ENCODE measurements at regions not wholly inside any gene's neighbourhood (a gene's known extent, or its start where the extent isn't known, plus 50 kb on each side); places are given as distances from the start of the nearest gene placed in this dataset.

- no peak for DNase-seq
Measured at GRCh38 chr11:127461241-127462064, 460.9 kb upstream of the KIRREL3 start.

GRCh38 chr11:127458561-127458960, 458.0 kb upstream of the KIRREL3 start:
- no peak for DNase-seq

DNA sequence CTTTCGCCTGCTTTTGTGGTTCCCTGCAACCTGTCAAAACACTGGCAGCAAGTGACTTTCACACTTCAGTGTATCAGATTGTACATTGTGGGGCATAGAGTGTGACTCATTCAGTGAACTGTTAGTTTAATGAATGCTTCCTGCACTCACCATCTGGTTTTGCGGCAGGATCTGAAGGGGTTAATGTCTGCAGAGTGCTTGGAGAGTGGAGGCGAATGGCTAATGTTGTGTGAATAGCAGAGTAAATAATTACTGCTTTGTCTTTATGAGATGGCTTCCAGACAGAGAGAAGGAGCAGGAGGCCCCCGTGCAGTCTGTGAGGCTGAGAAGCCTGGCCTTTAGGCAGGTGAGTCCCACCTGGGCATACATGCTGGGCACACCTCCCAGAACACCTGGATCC, 454.3 kb upstream of the KIRREL3 start:
- DNase-seq = no peak

DNA sequence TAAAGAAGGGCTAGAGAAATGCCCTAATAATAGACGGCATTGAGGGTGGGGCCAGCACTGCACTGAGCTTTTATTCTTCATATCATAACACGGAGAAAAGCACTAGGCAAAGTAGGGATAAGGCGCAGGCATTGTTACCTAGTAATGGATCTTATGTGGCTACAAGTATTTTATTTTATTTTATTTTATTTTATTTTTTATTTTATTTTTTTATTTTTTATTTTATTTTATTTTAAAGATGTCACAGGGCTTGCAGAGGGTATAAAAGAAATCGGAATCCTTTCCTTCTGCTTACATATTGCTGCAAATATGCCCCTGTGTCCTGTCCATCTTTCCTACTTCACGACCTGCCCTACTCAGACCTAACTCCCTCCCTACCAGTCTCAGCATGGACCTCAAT, 452.0 kb upstream of the KIRREL3 start:
- no peak for DNase-seq

GRCh38 chr11:127451861-127452260, 451.3 kb upstream of the KIRREL3 start:
- no peak for DNase-seq

GRCh38 chr11:127448101-127448500, 447.5 kb upstream of the KIRREL3 start:
- DNase-seq = no peak

DNA sequence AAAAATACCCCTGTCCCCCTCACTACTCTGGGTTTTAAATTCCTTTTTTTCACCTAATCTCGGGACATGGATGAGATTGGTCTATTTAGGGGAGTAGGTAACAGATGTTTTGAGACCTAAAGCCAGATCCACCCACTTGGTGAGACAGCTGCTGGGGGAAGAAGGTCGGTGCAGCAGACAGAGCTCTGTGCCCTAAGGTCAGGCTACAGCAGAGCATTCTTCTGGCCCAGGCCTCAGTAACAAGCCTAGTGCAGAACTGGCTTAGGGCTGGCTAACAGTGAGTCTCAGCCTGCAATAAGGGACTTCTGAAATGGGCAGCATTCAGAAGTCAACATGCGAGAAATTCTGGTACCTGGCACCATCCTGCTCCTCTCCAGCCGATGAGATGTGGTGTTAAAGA, 444.9 kb upstream of the KIRREL3 start:
- DNase-seq = no peak

DNA sequence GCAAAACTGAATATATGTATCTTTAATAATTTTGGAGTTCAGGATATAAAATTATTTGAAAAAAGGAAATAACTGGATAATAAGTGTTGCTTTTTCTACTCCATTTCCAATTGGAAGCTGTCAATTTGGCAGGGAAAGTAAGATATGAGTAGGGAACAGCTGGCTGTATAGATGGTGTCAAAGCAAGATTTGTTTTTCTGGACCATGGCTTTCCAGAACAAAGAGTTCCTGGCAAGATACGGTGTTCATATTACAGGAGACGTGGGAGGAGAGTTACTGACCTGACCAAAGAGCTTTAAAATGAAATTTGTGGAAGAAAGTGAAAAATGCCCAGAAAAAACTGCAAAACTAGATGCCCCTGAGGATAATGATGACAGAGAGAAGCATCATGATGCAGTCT, 442.7 kb upstream of the KIRREL3 start:
- DNase-seq = no peak

DNA sequence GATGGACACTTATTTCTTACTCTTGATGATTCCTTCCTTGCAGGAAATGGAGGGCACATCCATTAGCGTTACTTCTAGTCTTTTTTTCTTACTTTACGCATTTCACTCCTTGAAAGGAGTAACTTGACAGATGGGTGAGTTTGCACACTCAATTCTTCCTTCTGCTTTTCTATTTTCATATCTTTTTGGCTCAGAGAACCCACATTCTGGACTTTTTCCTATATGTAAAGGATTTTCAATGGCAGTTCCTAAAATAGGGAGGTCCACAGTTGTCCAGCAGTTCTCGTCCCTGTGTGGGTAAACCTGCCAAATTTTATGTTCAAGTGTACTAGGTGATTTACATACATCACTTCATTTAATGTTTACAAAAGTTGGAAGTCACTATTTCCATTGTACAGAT, 440.0 kb upstream of the KIRREL3 start:
- no peak for DNase-seq

- no peak for DNase-seq
Measured at GRCh38 chr11:127425281-127425680, 424.7 kb upstream of the KIRREL3 start.

DNA sequence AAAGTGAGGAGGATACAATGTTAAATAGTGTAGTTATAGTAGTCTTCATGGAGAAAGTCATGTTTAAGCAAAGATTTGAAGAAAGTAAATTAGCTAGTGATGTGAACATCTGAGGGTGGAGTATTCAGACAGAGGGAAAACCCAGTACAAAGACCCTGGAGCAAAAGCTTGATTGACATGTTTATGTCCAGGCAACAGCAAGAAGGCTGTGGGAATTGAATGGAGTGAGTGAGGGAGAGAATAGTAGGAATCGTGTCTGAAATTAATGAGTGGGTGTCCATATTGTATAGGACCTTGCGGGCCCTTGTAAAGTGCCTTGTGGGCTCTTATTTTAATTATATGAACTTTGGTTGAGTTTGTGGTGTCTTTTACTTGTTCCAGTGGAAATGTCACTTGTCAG, 424.1 kb upstream of the KIRREL3 start:
- no peak for DNase-seq

GRCh38 chr11:127420139-127420538, 419.6 kb upstream of the KIRREL3 start:
- no peak for DNase-seq

GRCh38 chr11:127412722-127413380, 412.3 kb upstream of the KIRREL3 start:
- no peak for DNase-seq

- DNase-seq = no peak
Measured at GRCh38 chr11:127412234-127412633, 411.7 kb upstream of the KIRREL3 start.

DNA sequence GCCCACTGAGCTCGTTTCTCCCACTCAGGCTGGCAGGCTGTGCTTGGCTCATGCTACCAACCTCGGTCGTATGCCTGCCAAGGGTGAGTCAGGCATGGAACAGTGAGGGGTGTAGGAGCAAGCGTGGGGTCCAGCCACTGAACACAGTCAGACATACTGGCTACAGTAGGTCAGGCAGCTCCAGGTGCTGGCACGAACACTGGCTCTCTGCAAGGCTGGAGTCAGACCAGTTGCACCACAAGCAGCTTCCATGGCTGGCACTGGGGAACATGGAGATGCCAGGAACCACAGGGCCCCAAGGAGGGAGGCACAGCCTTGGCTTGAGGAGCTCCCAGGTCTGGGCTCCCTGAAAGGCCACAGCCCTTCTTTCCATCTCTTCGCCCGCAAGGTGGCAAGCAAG, 410.7 kb upstream of the KIRREL3 start:
- DNase-seq = no peak

- DNase-seq = no peak
Measured at GRCh38 chr11:127395034-127395433, 394.5 kb upstream of the KIRREL3 start.

DNA sequence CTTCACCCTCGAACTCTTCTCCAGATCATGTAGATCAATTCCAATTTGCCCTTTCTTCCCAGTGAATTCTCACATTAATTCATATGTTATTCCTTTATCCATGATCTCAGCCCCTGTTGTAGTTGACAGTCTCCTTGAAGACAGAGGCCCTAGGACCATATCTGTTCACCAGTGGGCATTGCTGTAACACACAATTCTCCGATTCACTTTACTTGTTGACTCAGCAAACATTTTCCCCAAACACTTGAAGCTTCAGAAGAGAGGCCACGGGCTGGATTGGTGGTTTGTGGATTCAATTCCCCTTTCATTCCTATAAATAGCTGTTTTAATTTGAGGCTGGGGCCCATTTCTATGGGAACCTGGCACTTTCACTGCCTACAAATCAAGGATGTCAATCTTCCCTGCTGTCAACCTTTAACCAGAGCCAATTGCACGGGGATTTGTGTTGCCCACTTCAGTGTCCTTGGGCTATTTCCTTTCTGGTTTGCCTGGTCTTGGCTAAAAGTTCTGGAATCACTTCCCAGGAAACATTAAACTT, 393.0 kb upstream of the KIRREL3 start:
- no peak for DNase-seq

- no peak for DNase-seq
Measured at GRCh38 chr11:127392575-127392974, 392.0 kb upstream of the KIRREL3 start.

DNA sequence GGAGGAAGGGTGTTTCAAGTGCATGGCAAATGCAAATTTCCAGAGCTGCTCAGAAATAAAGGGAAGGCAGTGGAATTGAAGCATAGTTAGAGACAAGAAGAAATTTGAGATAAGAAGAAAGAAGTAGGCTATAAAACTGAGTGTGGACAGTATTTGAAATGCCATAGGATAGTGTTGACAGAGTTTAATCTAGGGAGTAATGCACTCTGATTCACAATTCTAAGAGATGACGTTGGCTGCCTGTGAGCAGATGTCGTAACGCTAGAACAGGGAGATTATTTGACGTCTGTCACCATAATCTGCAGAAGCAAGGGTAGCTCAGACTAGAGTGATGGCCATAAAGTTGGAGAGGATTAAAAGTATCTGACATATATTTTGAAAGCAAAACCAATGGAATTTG, 389.9 kb upstream of the KIRREL3 start:
- no peak for DNase-seq

- no peak for DNase-seq
Measured at GRCh38 chr11:127385071-127385470, 384.5 kb upstream of the KIRREL3 start.

DNA sequence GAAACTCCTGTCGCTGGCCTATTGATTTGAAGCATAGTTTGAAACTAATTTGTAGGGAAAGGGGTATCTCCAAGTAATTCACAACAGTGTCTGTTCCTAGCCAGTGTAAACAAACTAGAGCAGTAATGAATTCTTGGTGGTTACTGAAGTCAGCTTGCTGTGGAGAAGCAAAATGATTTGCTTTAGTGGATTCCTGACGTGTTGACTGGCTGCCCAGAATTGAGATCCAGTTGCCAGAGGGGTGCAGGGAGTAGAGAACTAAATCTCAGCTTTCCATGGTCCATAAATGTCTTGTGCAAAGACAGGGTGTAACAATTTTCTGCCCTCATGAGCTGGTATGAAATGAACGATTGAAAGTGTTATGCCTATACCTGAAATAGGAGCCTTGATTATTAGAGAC, 382.5 kb upstream of the KIRREL3 start:
- no peak for DNase-seq

DNA sequence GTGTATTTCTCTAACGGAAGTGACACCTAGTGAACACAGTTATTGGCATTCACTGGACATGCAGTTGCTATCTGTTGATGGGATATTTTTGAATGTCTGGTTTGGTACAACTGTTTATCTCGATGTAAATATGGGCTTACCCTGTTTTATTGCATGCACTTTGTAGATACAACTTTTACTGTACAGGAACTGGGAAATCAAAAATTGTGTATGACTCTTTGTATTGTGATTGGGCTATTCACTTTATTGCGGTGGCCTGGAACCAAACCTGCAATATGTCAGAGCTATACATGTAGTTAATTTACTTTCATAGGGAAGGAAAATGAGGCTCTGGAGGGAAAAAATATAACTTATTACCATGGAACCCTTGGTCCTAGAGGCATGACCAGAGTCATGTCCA, 380.7 kb upstream of the KIRREL3 start:
- no peak for DNase-seq

- DNase-seq = no peak
Measured at GRCh38 chr11:127379686-127380085, 379.1 kb upstream of the KIRREL3 start.

DNA sequence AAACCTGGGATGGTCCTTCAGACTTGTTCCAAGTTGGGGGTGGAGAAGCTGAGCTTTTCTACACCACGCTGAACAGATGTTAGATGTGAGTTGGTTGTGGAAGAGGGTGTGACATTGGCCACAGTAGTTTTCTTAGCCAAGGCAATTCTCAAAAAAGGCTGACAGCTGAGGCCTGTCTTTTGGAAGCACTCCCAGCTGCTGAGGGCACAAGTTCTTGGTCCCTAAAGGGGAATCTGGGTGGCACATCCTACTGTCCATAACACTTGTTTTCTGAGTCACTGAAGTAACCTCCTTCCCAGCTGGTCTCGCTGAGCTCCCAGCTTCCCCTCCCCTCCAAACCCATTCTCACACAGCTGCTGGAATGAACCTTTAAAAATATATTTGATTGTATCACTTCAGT, 375.7 kb upstream of the KIRREL3 start:
- DNase-seq = no peak

Data from kidney glomerular epithelial cell (primary cell).